B cell (primary cell): ENCODE measurements at regions not wholly inside any gene's neighbourhood (a gene's known extent, or its start where the extent isn't known, plus 50 kb on each side); places are given as distances from the start of the nearest gene placed in this dataset.

Source experiments
- ATAC-seq: fragments of 200-7000 bp; cut with Tn5 transposase; one replicate; pipeline ENCODE4 v1.10.0; 2021; ENCODE audit warnings: low read depth, mild to moderate bottlenecking, moderate number of reproducible peaks, moderate library complexity
- CTCF ChIA-PET: fragments of 350-600 bp; sonication (Branson Sonifier 250); formaldehyde crosslinking; loops from one replicate; lab custom pipeline; 2021; ENCODE audit warnings: antibody characterized with exemption, inconsistent platforms; lab: Charles Lee
- POLR2A ChIA-PET: fragments of 350-600 bp; sonication (Branson Sonifier 250); formaldehyde crosslinking; loops from one replicate; lab custom pipeline; 2021; ENCODE audit warnings: antibody characterized with exemption; lab: Charles Lee
- DNase-seq: peaks from one replicate; pipeline ENCODE4 v3.0.0; 2013
- H2AFZ ChIP-seq: 2 replicates; pipeline ENCODE4 v1.6.1; 2012; ENCODE audit warnings: mild to moderate bottlenecking, low read depth, low read length; ENCODE audit not compliant: insufficient read depth, poor library complexity, severe bottlenecking
- H3K27ac ChIP-seq, 2 donors: 1 replicate in 1 of 2; 2 replicates in 1 of 2; pipeline ENCODE4 v1.5.1; 2012 to 2013; ENCODE audit warnings: low read length in 2 of 2, mild to moderate bottlenecking in 2 of 2, moderate library complexity in 1 of 2
- H3K27me3 ChIP-seq, 4 experiments: fragments of 200-600 bp in 1 of 4; sonication (generic) in 1 of 4; replicated peaks in 1 of 4; 1 replicate in 2 of 4; 2 replicates in 2 of 4; pipeline versions ENCODE4 v1.6.1 to v1.7.0; 2013 to 2016; ENCODE audit warnings: low read length in 3 of 4, mild to moderate bottlenecking in 2 of 4, mixed read lengths in 1 of 4, moderate library complexity in 1 of 4; ENCODE audit not compliant: insufficient read depth in 4 of 4, control insufficient read depth in 3 of 4; ENCODE audit errors: control extremely low read depth in 1 of 4
- H3K36me3 ChIP-seq, 2 experiments: replicated peaks in 1 of 2; 1 replicate in 1 of 2; 2 replicates in 1 of 2; pipeline versions ENCODE4 v1.6.1 to v1.7.1; 2013; ENCODE audit warnings: low read length in 1 of 2; ENCODE audit not compliant: insufficient read depth in 2 of 2, control insufficient read depth in 1 of 2; ENCODE audit errors: control extremely low read depth in 1 of 2, extremely low read depth in 1 of 2
- H3K4me1 ChIP-seq, 2 donors: fragments of 200-600 bp in 1 of 2; sonication (generic) in 1 of 2; 1 replicate in 1 of 2; 2 replicates in 1 of 2; pipeline versions ENCODE4 v1.5.1 to v1.6.1; 2013 to 2017; ENCODE audit warnings: low read length in 2 of 2; ENCODE audit not compliant: control insufficient read depth in 2 of 2, insufficient read depth in 2 of 2
- H3K4me2 ChIP-seq: replicated peaks from 2 replicates; pipeline ENCODE3; 2012; ENCODE audit warnings: mild to moderate bottlenecking, low read depth, low read length; ENCODE audit not compliant: poor library complexity, severe bottlenecking
- H3K4me3 ChIP-seq, 5 experiments: fragments of 200-600 bp in 1 of 5; sonication (generic) in 1 of 5; 1 replicate in 3 of 5; 2 replicates in 2 of 5; pipeline versions ENCODE4 v1.5.1 to v1.7.0; 2011 to 2016; ENCODE audit warnings: low read length in 4 of 5, mild to moderate bottlenecking in 4 of 5, low read depth in 2 of 5, control low read depth in 1 of 5, moderate library complexity in 1 of 5; ENCODE audit not compliant: insufficient read depth in 1 of 5; ENCODE audit errors: control extremely low read depth in 1 of 5, extremely low read depth in 1 of 5
- H3K79me2 ChIP-seq: fragments of 200-600 bp; sonication (generic); one replicate; pipeline ENCODE4 v1.6.0; 2016; ENCODE audit warnings: low read length; ENCODE audit not compliant: control insufficient read depth, insufficient read depth
- H3K9ac ChIP-seq: fragments of 200-600 bp; sonication (generic); 2 replicates; pipeline ENCODE4 v1.6.1; 2017; ENCODE audit warnings: mild to moderate bottlenecking, low read length, moderate library complexity
- H3K9me3 ChIP-seq, 3 donors: one replicate each; pipeline versions ENCODE4 v1.6.1 to v1.7.1; 2013; ENCODE audit warnings: low read length in 2 of 3; ENCODE audit not compliant: control insufficient read depth in 2 of 3, insufficient read depth in 1 of 3; ENCODE audit errors: control extremely low read depth in 1 of 3
- H4K20me1 ChIP-seq: 2 replicates; pipeline ENCODE4 v1.6.0; 2012; ENCODE audit warnings: mild to moderate bottlenecking, low read length; ENCODE audit not compliant: insufficient read depth, control insufficient read depth, poor library complexity, severe bottlenecking
- H3K27ac Mint-ChIP-seq: one replicate; pipeline ENCODE4 v1.8.0; 2021; ENCODE audit warnings: mixed read lengths
- H3K27me3 Mint-ChIP-seq: one replicate; pipeline ENCODE4 v1.8.0; 2021; ENCODE audit warnings: mixed read lengths
- H3K4me1 Mint-ChIP-seq: one replicate; pipeline ENCODE4 v1.8.0; 2021; ENCODE audit warnings: mixed read lengths
- H3K4me3 Mint-ChIP-seq: one replicate; pipeline ENCODE4 v1.8.0; 2021; ENCODE audit warnings: mixed read lengths
- H3K9me3 Mint-ChIP-seq: one replicate; pipeline ENCODE4 v1.8.0; 2022; ENCODE audit warnings: mixed read lengths; ENCODE audit not compliant: insufficient read depth
- CTCF ChIP-seq: fragments of 200-600 bp; IDR thresholded peaks from one replicate; pipeline ENCODE4 v1.8.0; 2022; ENCODE audit warnings: antibody characterized with exemption, mild to moderate bottlenecking
- EZH2 ChIP-seq: IDR thresholded peaks from 2 replicates; pipeline ENCODE4 v1.6.1; 2012; ENCODE audit warnings: borderline replicate concordance, low read depth, mild to moderate bottlenecking, moderate library complexity, low read length; ENCODE audit not compliant: insufficient read depth, poor library complexity, severe bottlenecking
- WGBS: methylation state at CpG from one replicate; pipeline ENCODE4 v1.1.5; 2013; ENCODE audit warnings: missing lambda C conversion rate; ENCODE audit not compliant: insufficient coverage; 5-methylcytosine and 5-hydroxymethylcytosine counted together
- intact Hi-C: fragments of 100-400 bp; cut with micrococcal nuclease; formaldehyde crosslinking; loops from one replicate; pipeline ENCODE4 v1.10.0; 2022

- Histone ChIP-seq H3K27me3 (peaks cover 0 to 4% (median 0%) of the 10 kb centered on the region in 4 experiments), H3K4me1 (no peaks in the 10 kb centered on the region), H2AFZ (no peak overlapping the region), H4K20me1 (no peaks in the 10 kb centered on the region), H3K4me2 (no peak overlapping the region), H3K9me3 (peaks cover 0 to 10% (median 0%) of the 10 kb centered on the region in 3 donors), H3K79me2 (no peaks in the 10 kb centered on the region), H3K36me3 (no peaks in the 10 kb centered on the region), H3K9ac (no peak overlapping the region), H3K4me3 (no peak overlapping the region), H3K27ac (no peak overlapping the region)
- Mint-ChIP-seq H3K27ac (no peak overlapping the region), H3K27me3 (peaks cover 8% of the 10 kb centered on the region), H3K9me3 (peaks cover 4% of the 10 kb centered on the region), H3K4me1 (no peaks in the 10 kb centered on the region), H3K4me3 (no peak overlapping the region)
- DNase-seq (no peak), ATAC-seq (no peak)
- intact Hi-C loops = no loop called here
- TF ChIP-seq CTCF (no peak), EZH2 (no peak)
- WGBS = 86% methylated on average over 7 of the region's 7 CpGs
- ChIA-PET POLR2A (no interaction called here), CTCF (no interaction called here)
Measured at GRCh38 chr14:71206766-71207371, 299.6 kb downstream of the PCNX1 start.

- Histone ChIP-seq H3K4me1 (no peaks in the 10 kb centered on the region), H3K27me3 (peaks cover 0 to 4% (median 0%) of the 10 kb centered on the region in 4 experiments), H3K79me2 (no peaks in the 10 kb centered on the region), H3K9me3 (peaks cover 0 to 10% (median 0%) of the 10 kb centered on the region in 3 donors), H3K4me2 (no peak overlapping the region), H3K9ac (no peak overlapping the region), H3K36me3 (no peaks in the 10 kb centered on the region), H3K4me3 (no peak overlapping the region), H3K27ac (no peak overlapping the region), H2AFZ (no peak overlapping the region), H4K20me1 (no peaks in the 10 kb centered on the region)
- DNase-seq (no peak), ATAC-seq (no peak)
- 100% methylated on average over 4 of the region's 6 CpGs for WGBS
- peaks cover 5% of the 10 kb centered on the region for H3K27me3 Mint-ChIP-seq
- CTCF ChIA-PET = no interaction called here
- no peaks in the 10 kb centered on the region for H3K4me1 Mint-ChIP-seq
- no peak for TF ChIP-seq CTCF
- no peak for TF ChIP-seq EZH2
- H3K9me3 Mint-ChIP-seq = peaks cover 4% of the 10 kb centered on the region
- H3K27ac Mint-ChIP-seq = no peak overlapping the region
- intact Hi-C loops = no loop called here
- H3K4me3 Mint-ChIP-seq = no peak overlapping the region
- POLR2A ChIA-PET = no interaction called here
Measured at GRCh38 chr14:71208702-71209357, 301.6 kb downstream of the PCNX1 start.
